GM21526 (cell line): ENCODE measurements at regions not wholly inside any gene's neighbourhood (a gene's known extent, or its start where the extent isn't known, plus 50 kb on each side); places are given as distances from the start of the nearest gene placed in this dataset.

ENCODE experiments used
- ATAC-seq: cut with Tn5 transposase; IDR thresholded peaks from one replicate; pipeline ENCODE4 v1.9.1; 2021; ENCODE audit warnings: moderate library complexity; ENCODE audit not compliant: unreplicated experiment, low FRiP score

DNA sequence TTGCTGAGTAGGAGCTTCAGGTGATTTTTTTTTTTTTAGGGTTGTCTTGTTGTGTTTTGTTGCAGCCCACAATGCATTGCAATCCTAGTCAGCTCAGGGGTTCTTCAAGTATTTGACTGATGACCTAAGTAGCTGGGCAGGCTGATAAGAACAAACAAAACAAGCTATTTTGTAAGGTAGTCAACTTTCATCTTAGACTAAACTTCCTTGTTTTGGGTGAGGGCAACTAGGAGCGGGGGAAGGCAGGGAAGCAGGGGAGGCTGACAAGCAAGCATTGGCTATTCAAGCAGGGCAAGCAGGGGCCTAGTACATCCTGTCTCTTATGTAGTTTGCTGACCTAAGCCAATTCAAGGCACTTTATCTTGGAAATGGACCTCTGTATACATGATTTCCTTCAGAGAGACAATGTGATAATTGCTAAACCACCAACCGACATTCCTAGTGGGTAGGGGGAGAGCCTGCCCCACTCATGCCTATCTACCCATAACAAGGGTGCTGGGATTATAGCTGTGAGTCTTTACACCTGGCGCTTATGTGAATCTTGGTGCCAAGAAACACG, 163.3 kb upstream of the PRKCQ start:
- ATAC-seq = no peak

DNA sequence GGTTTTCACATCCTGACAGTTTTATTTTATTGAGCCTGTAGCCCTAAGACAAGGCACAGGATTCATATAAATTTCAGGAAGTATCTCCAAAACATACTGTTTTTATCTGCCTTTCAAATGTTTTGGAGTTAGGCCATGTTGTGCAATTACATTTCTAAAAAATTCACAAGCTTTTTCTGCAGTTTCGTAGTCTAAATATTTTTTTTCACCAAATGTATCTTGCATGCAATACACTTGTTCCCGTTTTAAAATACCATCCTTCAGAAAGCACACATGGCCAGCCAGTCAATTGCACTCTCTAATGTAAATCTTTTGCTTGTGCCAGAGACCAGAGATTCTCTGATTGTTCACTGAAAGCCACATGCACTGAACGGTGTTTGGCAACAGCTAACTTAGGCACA, 161.5 kb upstream of the PRKCQ start:
- no peak for ATAC-seq

DNA sequence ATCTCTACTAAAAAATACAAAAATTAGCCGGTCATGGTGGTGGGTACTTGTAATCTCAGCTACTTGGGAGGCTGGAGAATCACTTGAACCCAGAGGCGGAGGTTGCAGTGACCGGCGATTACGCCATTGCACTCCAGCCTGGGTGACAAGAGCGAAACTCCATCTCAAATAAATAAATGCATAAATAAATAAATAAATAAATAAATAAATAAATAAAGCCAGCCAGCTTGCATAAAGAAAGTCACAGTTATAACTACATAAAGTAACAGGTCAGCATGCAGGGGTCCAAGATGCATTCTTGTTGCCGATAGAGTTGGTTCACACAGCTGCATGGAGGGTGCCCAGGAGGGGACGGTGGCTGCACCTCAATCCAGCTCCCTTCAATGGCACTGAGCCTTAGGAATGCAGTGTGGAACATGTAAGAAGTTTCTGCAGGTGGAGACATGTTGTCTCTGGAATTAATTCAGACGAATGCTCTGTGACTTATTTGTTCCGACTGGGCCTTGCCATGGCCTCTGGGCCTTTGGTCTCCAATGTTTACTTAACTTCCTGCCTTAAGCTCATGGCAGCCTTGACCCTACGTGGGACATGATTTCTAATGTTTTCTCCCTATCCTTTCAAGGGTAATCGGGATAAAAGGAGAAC, 159.6 kb upstream of the PRKCQ start:
- ATAC-seq = no peak

DNA sequence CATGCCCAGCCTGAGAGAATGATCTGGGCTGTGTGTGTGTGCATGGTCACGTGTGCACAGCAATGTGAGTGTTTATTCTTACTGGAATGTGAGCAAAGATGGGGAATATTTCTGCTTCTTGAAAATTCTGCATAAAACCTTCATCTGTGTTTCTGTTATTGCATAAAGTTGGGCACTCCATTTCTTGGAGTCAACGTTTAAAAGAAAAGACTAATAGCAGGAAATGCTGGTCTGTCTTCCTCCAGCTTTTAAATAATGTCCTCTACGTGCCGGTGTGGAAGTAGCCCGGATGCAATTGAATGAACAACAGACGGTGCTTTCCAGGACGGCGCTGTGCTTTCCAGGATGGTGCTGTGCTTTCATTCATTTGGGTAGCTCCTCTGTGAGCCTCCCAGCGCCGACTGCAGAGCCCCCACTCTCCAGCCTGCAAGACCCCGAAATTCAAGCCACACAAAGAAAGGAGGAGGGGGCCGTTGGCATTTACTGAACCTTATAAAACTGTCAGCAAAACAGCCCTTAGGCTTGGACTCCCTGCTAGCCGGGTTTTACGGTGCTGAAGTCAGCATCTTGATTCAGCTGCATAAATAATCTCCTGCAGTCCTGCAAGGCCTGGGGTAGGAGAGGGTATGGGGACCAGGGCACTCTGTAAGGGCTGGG, 158.2 kb upstream of the PRKCQ start:
- ATAC-seq = no peak

DNA sequence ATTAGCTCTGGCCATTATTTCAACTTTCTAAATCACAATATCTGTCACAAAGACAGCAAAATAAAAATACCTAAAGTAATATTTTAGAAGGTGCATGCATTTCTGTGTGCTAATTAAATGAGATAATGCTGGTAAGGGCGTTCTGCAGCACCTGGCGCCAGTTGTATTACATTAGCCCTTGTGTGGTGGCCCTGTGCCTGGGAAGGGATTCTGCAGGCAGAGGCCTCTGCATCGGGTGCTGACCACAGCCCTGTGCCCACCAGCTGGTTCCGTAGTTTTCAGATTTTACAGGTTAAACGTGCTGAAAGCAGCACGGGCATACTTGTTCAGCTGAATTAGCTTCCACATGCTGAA, 157.7 kb upstream of the PRKCQ start:
- ATAC-seq = no peak

DNA sequence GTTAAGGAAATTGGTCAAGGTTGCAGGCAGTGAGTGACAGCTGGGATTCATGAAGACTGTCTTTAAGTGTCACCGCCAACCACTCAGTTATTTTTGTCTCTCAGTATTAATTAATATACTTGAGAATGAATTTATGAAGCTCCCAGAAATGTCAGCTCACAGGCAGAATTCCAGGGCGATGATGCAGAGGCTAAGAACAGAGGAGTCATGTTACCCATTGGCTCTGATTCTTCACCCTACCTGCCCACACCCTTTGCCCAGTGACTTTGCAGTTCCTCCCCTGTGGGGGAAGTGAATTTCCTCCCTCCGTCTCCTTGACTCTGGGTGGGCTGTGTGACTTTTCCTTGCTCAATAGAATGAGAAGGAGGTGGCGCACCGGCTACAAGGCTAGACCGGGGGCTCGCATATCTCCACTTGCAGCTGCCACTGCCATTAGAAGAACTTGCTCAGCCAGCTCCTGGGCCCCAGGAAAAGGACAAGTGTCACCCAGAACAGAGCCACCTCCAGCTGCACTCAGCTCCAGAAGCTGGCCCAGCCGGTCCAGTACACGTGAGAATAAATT, 157.1 kb upstream of the PRKCQ start:
- no peak for ATAC-seq

DNA sequence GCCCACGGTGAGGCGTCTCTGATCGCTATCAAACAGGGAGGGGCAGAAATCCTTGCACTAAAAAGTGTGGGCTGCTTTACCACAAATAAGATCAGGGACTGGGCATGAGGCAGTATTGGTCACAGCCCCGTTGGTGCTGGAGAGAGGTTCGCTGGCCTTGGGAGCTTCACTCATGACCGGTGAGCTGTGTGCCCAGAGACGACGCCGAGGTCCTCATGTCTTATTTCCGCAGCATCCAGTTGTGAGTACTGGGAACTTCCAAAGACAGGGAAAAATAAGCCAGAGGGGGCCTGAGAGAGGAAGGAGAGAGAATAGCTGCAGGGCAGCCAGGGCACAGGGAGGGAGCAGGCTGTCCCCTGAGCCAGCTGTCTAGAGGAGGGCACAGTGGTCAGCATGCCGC, 154.2 kb upstream of the PRKCQ start:
- no peak for ATAC-seq

DNA sequence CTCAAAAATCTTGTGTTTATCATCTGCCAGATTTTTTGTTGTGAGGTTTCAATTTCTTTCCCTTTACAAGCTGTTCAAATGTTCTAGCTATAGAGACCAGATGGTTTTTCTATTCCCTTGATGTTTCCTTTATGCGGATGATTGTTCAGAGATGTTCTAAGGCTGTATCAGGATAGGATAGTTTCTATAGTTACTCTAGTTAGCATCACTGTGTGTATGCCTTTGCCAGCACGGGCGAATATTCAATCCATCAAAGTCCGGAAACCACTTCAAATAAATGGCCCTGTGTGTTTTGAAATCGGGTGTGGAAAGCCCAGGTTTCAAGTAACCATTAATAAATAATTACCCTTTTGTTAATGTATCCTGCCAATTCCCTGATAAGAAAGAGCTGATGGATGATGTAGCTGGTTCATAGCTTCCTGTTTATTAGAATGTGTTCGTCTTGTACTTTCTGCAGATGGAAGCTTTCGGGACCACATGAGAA, 149.8 kb upstream of the PRKCQ start:
- ATAC-seq = no peak

DNA sequence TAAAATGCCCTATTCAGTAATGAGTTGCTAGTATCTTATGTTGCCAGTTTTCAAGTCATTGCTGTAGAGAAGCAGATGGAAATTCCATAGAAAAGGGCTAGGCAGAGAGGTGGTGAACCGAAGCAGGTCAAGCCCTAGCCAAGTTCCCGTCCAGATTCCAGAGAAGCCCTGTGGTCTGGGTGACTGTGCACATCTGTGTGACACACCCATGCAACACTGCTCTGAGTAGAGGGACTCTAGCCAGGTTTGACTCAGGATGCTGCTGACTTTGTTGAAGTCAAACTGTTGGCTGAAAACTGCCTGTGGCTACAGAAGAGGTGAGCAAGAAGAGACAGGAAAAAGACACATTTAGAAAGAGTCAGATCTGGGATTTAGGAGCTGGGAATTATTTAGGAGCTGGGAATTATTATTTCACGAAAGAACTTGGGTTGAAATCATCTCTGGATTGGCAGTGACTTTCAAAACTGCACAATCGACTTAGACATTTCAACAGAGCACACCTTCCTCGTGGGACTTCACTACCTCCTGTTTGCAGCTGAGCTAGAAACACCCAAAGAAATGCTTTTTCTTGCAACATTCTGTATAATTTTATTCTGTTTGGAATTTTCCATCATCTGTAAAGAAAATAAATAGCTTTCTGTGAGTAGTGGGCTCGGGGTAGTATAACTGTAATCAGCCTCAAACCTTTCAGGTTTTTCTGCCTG, 149.1 kb upstream of the PRKCQ start:
- ATAC-seq = no peak

DNA sequence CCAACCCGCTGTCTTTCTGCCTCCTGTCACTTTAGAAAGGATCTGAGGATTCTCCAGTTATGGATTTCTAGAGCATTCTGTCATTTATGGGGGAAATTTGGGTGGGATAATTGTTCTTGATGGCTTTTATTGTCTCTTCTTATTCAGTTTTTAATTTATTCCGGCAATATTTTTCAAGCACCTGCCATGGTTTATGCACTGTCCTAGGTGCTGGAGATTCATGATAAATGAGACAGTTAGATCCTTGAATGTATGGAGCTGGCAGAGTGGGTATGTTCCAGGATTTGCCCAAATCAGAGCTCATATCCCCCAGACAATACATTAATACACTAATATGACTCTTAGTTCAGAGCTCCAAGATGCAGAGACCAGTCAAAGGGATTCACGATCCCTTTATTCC, 146.8 kb upstream of the PRKCQ start:
- ATAC-seq = no peak

DNA sequence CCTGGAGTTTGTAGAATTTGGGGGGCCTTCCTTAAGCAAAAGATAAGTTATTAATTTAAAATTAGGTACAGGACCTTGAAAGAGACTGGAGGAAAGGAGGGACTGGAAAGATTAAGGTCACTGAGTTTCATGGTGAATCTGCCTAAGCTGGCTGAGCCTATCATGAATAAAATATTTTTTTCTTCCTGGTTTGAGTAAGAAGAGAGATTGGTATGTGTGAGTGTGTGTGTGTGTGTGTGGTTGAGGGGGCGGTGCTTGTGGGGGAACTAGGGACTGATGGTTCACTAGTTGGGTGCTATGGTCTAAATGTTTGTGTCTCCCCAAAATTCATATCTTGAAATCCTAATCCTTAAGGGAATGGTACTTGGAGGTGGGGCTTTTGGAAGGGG, 142.5 kb upstream of the PRKCQ start:
- ATAC-seq = no peak

DNA sequence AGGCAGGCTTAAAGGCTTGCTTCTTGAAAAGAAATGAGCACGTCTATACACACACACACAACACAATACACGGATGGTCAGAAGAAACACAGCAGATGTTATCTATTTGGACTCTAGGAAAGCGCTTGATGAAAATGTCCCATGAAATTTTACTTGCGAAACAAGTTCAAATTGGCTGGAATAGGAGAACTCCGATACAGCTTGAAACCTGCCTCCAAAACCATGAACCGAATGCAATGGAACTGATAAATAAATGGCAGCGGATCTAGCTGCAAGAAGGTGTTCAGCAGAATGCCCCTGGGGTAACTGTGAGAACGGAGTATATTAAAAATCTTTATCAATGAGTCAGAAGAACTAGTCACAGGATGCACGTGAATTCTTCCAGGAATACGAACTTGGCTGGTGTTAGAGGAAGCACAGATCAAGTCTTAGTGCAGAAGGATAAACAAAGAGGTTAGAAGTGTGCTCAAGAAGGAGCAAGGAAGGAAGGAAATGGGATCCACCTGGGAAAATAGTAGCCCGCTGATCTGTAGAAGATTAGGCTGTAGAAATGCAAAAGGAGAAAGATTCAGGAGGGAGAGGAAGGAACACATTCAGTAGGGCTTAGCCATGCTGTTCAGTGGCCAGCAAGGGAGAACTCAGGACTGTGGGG, 142.0 kb upstream of the PRKCQ start:
- no peak for ATAC-seq

DNA sequence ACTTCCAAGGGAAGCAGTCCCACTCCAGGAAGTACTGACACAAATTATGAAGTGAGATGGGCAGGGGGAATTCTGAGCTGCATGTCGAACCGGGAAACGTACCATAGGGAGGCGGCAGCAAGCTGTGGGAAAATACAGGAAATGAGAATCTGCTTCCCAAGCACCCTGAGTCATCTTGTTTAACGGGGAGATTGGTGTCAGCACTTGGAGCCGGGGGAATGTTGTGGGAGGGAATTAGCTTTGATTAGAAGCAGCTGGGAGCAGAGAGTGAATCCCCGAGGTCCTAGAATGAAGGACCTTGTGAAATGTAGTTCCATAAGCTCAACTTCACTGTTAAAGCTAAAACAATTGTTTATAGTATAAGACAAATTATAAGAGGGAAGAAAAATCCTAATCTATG, 141.4 kb upstream of the PRKCQ start:
- no peak for ATAC-seq

DNA sequence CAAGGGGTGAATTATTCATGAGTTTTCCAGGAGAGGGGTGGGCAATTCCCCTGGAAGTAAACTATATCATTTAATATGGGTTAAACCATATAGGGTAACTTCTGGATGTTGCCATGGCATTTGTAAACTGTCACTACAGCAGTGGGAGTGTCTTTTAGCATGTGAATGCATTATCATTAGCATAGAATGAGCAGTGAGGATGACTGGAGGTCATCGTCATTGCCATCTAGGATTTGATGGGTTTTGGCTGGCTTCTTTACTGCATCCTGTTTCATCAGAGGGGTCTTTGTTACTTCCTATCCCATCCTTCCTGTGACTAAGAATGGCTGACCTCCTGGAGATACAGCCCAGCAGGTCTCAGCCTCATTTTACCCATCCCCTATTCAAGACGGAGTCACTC, 139.5 kb upstream of the PRKCQ start:
- ATAC-seq = no peak

DNA sequence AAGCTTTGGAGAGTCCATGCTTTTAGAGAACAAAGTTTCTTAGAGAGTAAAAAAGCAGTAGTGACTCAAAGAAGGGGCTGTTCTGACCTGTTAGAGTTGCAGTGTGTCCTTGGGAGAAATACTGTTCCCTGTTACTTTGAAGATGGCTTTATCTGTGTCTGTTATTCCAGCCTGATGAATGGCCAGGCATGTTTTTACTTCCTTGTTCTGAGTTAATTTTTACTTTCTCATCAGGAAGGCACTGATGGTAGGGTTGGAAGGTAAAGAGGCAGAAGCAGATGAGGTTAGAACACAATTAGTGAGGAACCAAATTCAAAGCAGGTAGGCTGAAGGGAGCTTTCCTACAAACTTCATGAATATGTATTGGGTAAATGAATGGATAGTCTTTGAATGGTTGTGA, 138.5 kb upstream of the PRKCQ start:
- no peak for ATAC-seq

DNA sequence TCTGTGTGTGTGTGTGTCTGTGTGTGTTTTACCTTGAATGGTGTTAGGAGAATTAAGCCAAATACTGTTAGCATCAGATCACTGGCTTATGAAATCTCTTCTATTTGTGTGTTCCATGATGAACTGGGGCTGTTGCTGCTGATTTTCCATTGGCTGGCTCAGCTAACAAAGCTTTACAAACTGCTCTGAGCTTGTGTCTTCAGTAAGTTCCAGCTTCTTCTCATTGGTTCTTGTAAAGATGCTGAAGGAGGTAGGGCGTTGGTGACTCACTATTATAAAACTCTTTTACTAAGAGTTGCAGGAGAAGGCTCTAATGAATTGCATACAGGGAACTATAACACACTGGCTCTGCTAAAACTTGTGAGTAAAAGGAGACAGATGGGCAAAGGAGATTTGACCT, 136.4 kb upstream of the PRKCQ start:
- no peak for ATAC-seq

DNA sequence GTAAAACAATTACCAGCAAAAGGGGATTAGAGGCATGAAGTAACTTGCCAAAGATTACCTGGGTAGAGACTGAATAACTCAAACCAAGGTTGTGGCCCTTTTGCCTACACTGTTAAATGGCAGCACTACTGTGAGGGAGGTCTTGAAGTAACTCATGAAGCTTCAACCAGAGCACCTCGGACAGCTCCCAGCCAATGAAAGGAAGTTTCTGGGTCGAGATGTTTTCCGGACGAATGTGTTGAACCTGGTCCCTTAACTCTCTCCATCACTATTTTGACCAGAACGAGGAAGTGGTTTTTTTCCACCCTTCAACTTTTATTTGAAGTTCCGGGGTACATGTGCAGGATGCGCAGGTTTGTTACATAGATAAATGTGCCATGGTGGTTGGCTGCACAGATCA, 133.6 kb upstream of the PRKCQ start:
- ATAC-seq = no peak

DNA sequence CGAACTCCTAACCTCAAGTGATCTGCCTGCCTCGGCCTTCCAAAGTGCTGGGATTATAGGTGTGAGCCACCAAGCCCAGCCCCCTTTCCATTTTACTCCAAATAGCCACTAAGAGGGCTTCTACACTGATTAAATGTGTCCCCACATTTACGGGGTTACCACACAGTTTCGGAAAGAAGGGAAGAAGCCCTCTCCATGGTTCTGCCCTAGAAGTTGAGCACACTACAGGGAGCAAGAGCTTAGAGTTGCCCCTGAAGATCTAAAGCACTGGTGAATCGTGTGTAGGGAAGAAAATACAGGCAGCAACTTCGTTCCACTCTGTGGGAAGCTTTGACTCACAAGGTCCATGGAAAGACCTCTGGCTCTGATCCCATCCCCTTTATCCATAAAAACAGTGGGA, 133.0 kb upstream of the PRKCQ start:
- ATAC-seq = no peak

DNA sequence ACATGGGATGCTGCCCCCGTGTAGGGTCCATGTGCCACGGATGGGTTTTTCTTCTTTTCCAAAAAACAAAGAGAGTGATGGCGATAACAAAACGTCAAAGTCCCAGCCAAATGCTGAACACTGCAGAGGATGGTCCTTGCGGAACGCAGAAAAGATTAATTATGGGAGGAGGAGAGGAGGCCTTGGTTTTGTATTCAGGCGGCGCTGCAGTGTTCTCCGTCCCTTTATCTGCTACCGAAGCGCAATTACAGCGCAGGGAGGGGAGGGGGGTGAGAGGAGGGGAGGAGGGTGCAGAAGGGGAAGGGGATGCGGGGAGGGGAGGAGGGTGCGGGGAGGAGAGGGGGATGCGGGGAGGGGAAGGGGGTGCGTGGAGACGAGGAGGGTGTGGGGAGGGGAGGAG, 131.8 kb upstream of the PRKCQ start:
- ATAC-seq = no peak

DNA sequence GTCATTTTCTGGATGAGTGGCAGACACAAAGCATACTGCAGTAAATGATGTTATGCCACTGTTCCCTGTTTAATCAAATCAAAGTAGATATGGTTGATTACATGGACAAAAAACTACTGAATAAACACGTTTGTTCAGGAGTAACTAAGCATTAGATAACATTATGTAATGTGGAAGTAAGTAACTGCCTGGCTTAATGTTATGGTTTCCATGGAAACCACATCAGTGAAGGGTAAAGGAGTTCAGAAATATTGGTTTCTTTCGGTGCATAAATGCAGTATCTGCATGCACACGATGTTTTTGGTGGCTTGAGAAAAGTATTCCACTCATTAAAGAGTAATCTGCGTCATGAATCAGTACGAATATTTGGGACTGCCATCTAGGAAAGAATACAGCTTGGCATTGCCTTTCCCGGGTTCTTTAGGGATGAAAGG, 131.3 kb upstream of the PRKCQ start:
- no peak for ATAC-seq

DNA sequence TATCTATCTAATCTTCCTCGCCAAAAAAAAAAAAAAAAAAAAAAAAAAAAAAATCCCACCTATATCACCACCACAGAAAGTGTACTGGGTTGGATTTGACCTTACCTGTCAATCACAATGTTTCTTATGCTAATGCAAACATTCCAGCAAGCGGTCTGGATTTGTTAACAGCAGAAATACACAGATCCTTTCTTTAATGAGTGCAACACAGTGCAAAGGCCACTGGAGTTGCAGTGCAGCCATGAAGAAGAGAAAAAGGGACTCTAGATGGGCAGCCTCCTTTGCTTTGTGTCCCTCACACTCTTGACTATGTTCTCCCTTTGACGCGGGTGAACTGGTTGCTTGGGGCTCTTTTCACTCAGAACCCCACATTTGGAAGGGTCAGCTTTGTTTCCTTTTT, 127.3 kb upstream of the PRKCQ start:
- no peak for ATAC-seq
